ENCODE measurements at regions not wholly inside any gene's neighbourhood (a gene's known extent, or its start where the extent isn't known, plus 50 kb on each side); places are given as distances from the start of the nearest gene placed in this dataset.

GRCh38 chr3:27939521-27939920 lies 217.4 kb upstream of the EOMES start:
- Histone ChIP-seq H3K9me3 (ENCODE audit: control insufficient read depth in 2 of 2, low read length in 2 of 2) (no peaks in the 10 kb centered on the region), H3K36me3 (ENCODE audit: control insufficient read depth in 2 of 2, insufficient read depth in 2 of 2, low read length in 2 of 2) (no peaks in the 10 kb centered on the region)

DNA sequence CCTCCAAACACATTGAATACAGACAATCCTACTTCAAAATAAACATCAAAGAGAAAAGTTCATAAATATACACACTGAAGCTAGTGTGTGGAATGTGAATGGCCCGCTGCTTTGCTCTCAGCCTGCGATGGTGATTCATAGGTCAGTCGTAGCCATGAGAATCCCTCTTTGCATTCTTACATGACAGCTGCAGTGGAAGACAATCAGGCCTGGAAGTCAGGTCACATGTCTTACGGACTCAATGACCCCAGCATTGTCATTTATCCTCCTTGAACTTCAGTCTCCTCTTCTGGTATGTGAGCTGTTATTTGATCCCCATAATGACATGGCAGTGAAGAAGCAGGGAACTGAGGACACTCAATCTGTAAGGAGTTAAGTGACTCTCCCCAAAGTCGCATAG lies 217.8 kb upstream of the EOMES start:
- Histone ChIP-seq H3K27ac (ENCODE audit: low read length) (no peak overlapping the region), H3K9me3 (ENCODE audit: control insufficient read depth in 2 of 2, low read length in 2 of 2) (no peaks in the 10 kb centered on the region), H3K4me1 (ENCODE audit: control insufficient read depth, insufficient read depth, low read length) (no peaks in the 10 kb centered on the region), H3K36me3 (ENCODE audit: control insufficient read depth in 2 of 2, insufficient read depth in 2 of 2, low read length in 2 of 2) (no peaks in the 10 kb centered on the region), H3K4me3 (ENCODE audit: low read length in 2 of 2) (no peak overlapping the region), H3K27me3 (ENCODE audit: control insufficient read depth in 1 of 2, insufficient read depth in 2 of 2, low read length in 2 of 2) (no peaks in the 10 kb centered on the region), H3K9ac (ENCODE audit: low read length in 2 of 2) (no peak overlapping the region)

More at GRCh38 chr3:27939521-27939920, 217.4 kb upstream of the EOMES start:
- H3K27me3 ChIP-seq (ENCODE audit: control insufficient read depth in 1 of 2, insufficient read depth in 2 of 2, low read length in 2 of 2), result no peaks in the 10 kb centered on the region
- no peak overlapping the region for H3K27ac ChIP-seq (ENCODE audit: low read length)
- no peak overlapping the region for H3K9ac ChIP-seq (ENCODE audit: low read length in 2 of 2)
- H3K4me3 ChIP-seq (ENCODE audit: low read length in 2 of 2), result no peak overlapping the region
- no peaks in the 10 kb centered on the region for H3K4me1 ChIP-seq (ENCODE audit: control insufficient read depth, insufficient read depth, low read length)

GRCh38 chr3:27943106-27943505 lies 221.0 kb upstream of the EOMES start:
- Histone ChIP-seq H3K27me3 (ENCODE audit: control insufficient read depth in 1 of 2, insufficient read depth in 2 of 2, low read length in 2 of 2) (no peaks in the 10 kb centered on the region), H3K36me3 (ENCODE audit: control insufficient read depth in 2 of 2, insufficient read depth in 2 of 2, low read length in 2 of 2) (no peaks in the 10 kb centered on the region), H3K4me1 (ENCODE audit: control insufficient read depth, insufficient read depth, low read length) (no peaks in the 10 kb centered on the region), H3K9ac (ENCODE audit: low read length in 2 of 2) (no peak overlapping the region), H3K27ac (ENCODE audit: low read length) (no peak overlapping the region), H3K9me3 (ENCODE audit: control insufficient read depth in 2 of 2, low read length in 2 of 2) (no peaks in the 10 kb centered on the region), H3K4me3 (ENCODE audit: low read length in 2 of 2) (no peak overlapping the region)

DNA sequence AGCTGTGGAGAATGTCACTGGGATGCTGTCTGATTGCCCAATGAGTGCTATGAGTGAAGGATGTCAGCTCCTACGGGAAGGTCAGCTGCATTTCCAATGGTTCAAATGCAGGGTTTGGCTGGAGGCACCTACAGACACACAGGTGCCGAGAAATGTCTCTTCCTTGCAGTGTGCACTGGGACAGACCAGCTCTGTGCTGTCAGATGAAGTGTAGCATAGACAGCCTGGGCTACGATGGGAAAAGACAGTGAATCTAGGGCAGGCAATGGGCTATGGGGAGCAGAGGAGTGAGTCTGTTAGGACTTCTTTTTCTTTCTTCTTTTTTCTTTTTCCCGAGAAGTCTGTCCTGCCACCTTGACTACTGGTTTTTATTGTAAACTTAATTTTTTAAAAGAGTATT lies 223.1 kb upstream of the EOMES start:
- Histone ChIP-seq H3K9me3 (ENCODE audit: control insufficient read depth in 2 of 2, low read length in 2 of 2) (no peaks in the 10 kb centered on the region), H3K36me3 (ENCODE audit: control insufficient read depth in 2 of 2, insufficient read depth in 2 of 2, low read length in 2 of 2) (no peaks in the 10 kb centered on the region), H3K9ac (ENCODE audit: low read length in 2 of 2) (no peak overlapping the region), H3K4me3 (ENCODE audit: low read length in 2 of 2) (no peak overlapping the region), H3K27ac (ENCODE audit: low read length) (no peak overlapping the region), H3K27me3 (ENCODE audit: control insufficient read depth in 1 of 2, insufficient read depth in 2 of 2, low read length in 2 of 2) (no peaks in the 10 kb centered on the region), H3K4me1 (ENCODE audit: control insufficient read depth, insufficient read depth, low read length) (no peaks in the 10 kb centered on the region)

- H3K36me3 ChIP-seq (ENCODE audit: control insufficient read depth in 2 of 2, insufficient read depth in 2 of 2, low read length in 2 of 2), result no peaks in the 10 kb centered on the region
- no peak overlapping the region for H3K9ac ChIP-seq (ENCODE audit: low read length in 2 of 2)
- H3K4me3 ChIP-seq (ENCODE audit: low read length in 2 of 2), result no peak overlapping the region
- H3K27me3 ChIP-seq (ENCODE audit: control insufficient read depth in 1 of 2, insufficient read depth in 2 of 2, low read length in 2 of 2), result no peaks in the 10 kb centered on the region
- no peaks in the 10 kb centered on the region for H3K4me1 ChIP-seq (ENCODE audit: control insufficient read depth, insufficient read depth, low read length)
- no peaks in the 10 kb centered on the region for H3K9me3 ChIP-seq (ENCODE audit: control insufficient read depth in 2 of 2, low read length in 2 of 2)
- no peak overlapping the region for H3K27ac ChIP-seq (ENCODE audit: low read length)
Measured at GRCh38 chr3:27960133-27960532, 238.0 kb upstream of the EOMES start.

DNA sequence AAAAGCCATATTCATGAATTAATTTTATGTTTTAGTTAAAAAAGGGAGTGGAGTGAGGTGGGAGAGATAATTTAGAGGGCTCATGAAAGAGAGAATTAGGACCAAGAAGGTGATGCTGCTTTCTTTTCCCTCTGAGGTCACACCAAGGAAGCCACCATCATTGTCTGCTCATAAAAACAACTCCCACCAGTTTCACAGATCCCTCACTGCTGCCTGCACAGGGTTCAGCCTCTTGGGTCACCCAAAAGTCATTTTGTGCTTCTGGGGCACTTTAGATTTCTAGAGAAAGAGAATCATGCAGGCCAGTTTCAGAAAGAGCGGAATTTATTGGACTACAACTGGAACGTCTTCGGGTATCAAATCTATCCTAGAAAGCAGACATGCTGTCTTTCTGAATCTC lies 241.4 kb upstream of the EOMES start:
- Histone ChIP-seq H3K9ac (ENCODE audit: low read length in 2 of 2) (no peak overlapping the region), H3K4me1 (ENCODE audit: control insufficient read depth, insufficient read depth, low read length) (no peaks in the 10 kb centered on the region), H3K9me3 (ENCODE audit: control insufficient read depth in 2 of 2, low read length in 2 of 2) (no peaks in the 10 kb centered on the region), H3K4me3 (ENCODE audit: low read length in 2 of 2) (no peak overlapping the region), H3K36me3 (ENCODE audit: control insufficient read depth in 2 of 2, insufficient read depth in 2 of 2, low read length in 2 of 2) (no peaks in the 10 kb centered on the region), H3K27me3 (ENCODE audit: control insufficient read depth in 1 of 2, insufficient read depth in 2 of 2, low read length in 2 of 2) (no peaks in the 10 kb centered on the region), H3K27ac (ENCODE audit: low read length) (no peak overlapping the region)

DNA sequence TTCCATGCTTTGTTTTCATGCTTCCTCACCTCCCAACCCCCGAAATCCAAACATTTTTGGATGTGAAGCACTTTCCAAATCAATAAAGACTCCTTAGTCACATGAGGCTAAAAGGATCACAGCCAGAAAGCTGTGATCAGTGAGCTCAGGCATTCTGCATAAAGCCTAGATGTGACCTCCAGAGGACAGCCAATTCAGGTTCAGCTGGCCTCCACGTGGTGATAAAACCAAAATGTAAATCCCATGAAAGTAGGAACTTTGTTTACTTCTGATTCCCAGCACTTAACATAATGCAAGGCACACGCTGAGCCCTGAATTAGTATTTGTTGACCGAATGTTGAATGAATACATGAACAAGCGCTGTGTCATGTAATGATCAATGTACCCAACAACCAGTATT lies 249.5 kb upstream of the EOMES start:
- no peaks in the 10 kb centered on the region for H3K27me3 ChIP-seq (ENCODE audit: control insufficient read depth in 1 of 2, insufficient read depth in 2 of 2, low read length in 2 of 2)
- no peaks in the 10 kb centered on the region for H3K36me3 ChIP-seq (ENCODE audit: control insufficient read depth in 2 of 2, insufficient read depth in 2 of 2, low read length in 2 of 2)
- no peaks in the 10 kb centered on the region for H3K9me3 ChIP-seq (ENCODE audit: control insufficient read depth in 2 of 2, low read length in 2 of 2)

DNA sequence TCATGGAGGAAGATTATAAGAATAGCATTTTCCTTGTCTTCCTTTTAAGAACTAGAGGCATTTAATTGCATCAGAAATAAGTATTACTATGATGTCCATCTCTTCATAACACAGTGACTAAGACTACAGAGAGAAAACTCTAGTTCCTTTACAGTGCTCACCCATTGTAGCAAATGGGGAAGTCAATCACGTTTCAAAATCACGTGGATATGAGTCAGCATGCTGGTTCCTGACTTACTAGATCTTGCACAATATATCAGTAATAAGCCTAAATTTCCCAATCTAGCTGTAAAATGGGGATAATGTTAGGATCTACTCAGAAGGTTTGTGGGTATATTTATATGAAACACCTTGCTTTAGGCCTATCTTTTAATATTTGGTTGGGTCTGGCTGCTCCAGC lies 254.8 kb upstream of the EOMES start:
- Histone ChIP-seq H3K9me3 (ENCODE audit: control insufficient read depth in 2 of 2, low read length in 2 of 2) (no peaks in the 10 kb centered on the region), H3K4me1 (ENCODE audit: control insufficient read depth, insufficient read depth, low read length) (no peaks in the 10 kb centered on the region), H3K4me3 (ENCODE audit: low read length in 2 of 2) (no peak overlapping the region), H3K36me3 (ENCODE audit: control insufficient read depth in 2 of 2, insufficient read depth in 2 of 2, low read length in 2 of 2) (no peaks in the 10 kb centered on the region), H3K27me3 (ENCODE audit: control insufficient read depth in 1 of 2, insufficient read depth in 2 of 2, low read length in 2 of 2) (no peaks in the 10 kb centered on the region), H3K9ac (ENCODE audit: low read length in 2 of 2) (no peak overlapping the region), H3K27ac (ENCODE audit: low read length) (no peak overlapping the region)

More for the DNA sequence above, 249.5 kb upstream of the EOMES start:
- H3K4me1 ChIP-seq (ENCODE audit: control insufficient read depth, insufficient read depth, low read length), result no peaks in the 10 kb centered on the region
- no peak overlapping the region for H3K9ac ChIP-seq (ENCODE audit: low read length in 2 of 2)
- no peak overlapping the region for H3K27ac ChIP-seq (ENCODE audit: low read length)
- H3K4me3 ChIP-seq (ENCODE audit: low read length in 2 of 2), result no peak overlapping the region

DNA sequence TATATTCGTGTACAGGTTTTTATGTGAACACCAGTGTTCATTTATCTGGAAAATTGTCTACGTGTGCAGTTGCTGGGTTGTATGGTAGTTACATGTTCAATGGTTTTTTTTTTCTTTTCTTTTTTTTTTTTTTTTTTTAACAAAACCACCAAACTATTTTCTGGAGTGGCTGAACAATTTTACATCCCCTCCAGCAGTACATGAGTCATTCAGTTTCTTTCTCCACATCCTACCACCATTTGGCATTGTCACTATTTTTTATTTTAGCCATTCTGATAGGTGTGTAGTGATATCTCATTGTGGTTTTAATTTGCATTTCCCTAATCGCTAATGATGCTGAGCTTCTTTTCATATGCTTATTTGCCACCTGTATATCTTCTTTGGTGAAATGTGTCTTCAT lies 256.3 kb upstream of the EOMES start:
- H3K9me3 ChIP-seq (ENCODE audit: control insufficient read depth in 2 of 2, low read length in 2 of 2), result no peaks in the 10 kb centered on the region
- H3K4me3 ChIP-seq (ENCODE audit: low read length in 2 of 2), result no peak overlapping the region
- no peak overlapping the region for H3K9ac ChIP-seq (ENCODE audit: low read length in 2 of 2)
- H3K36me3 ChIP-seq (ENCODE audit: control insufficient read depth in 2 of 2, insufficient read depth in 2 of 2, low read length in 2 of 2), result no peaks in the 10 kb centered on the region
- no peak overlapping the region for H3K27ac ChIP-seq (ENCODE audit: low read length)
- H3K4me1 ChIP-seq (ENCODE audit: control insufficient read depth, insufficient read depth, low read length), result no peaks in the 10 kb centered on the region
- H3K27me3 ChIP-seq (ENCODE audit: control insufficient read depth in 1 of 2, insufficient read depth in 2 of 2, low read length in 2 of 2), result no peaks in the 10 kb centered on the region

GRCh38 chr3:27985369-27986035 lies 255.9 kb upstream of the CMC1 start:
- no peaks in the 10 kb centered on the region for H3K27me3 ChIP-seq (ENCODE audit: control insufficient read depth in 1 of 2, insufficient read depth in 2 of 2, low read length in 2 of 2)
- no peaks in the 10 kb centered on the region for H3K4me1 ChIP-seq (ENCODE audit: control insufficient read depth, insufficient read depth, low read length)
- no peak overlapping the region for H3K27ac ChIP-seq (ENCODE audit: low read length)
- no peaks in the 10 kb centered on the region for H3K36me3 ChIP-seq (ENCODE audit: control insufficient read depth in 2 of 2, insufficient read depth in 2 of 2, low read length in 2 of 2)
- H3K4me3 ChIP-seq (ENCODE audit: low read length in 2 of 2), result no peak overlapping the region
- H3K9ac ChIP-seq (ENCODE audit: low read length in 2 of 2), result no peak overlapping the region
- H3K9me3 ChIP-seq (ENCODE audit: control insufficient read depth in 2 of 2, low read length in 2 of 2), result no peaks in the 10 kb centered on the region

- Histone ChIP-seq H3K9me3 (ENCODE audit: control insufficient read depth in 2 of 2, low read length in 2 of 2) (no peaks in the 10 kb centered on the region), H3K4me3 (ENCODE audit: low read length in 2 of 2) (no peak overlapping the region), H3K36me3 (ENCODE audit: control insufficient read depth in 2 of 2, insufficient read depth in 2 of 2, low read length in 2 of 2) (no peaks in the 10 kb centered on the region), H3K27me3 (ENCODE audit: control insufficient read depth in 1 of 2, insufficient read depth in 2 of 2, low read length in 2 of 2) (no peaks in the 10 kb centered on the region), H3K4me1 (ENCODE audit: control insufficient read depth, insufficient read depth, low read length) (no peaks in the 10 kb centered on the region), H3K27ac (ENCODE audit: low read length) (no peak overlapping the region), H3K9ac (ENCODE audit: low read length in 2 of 2) (no peak overlapping the region)
Measured at GRCh38 chr3:27986234-27986879, 255.1 kb upstream of the CMC1 start.
